Peyer's patch (tissue), 4 donors: ENCODE measurements at regions not wholly inside any gene's neighbourhood (a gene's known extent, or its start where the extent isn't known, plus 50 kb on each side); places are given as distances from the start of the nearest gene placed in this dataset.
"Not testable (repeated sequence)": the region's sequence is repeated elsewhere in the genome, so short reads cannot be mapped to it uniquely, and the experiment has no call there.

Source experiments
- POLR2A ChIP-seq, 2 donors: fragments of 450-650 bp; IDR thresholded peaks; one replicate each; pipeline ENCODE4 v1.5.1; 2017; ENCODE audit warnings: antibody characterized with exemption in 2 of 2, mild to moderate bottlenecking in 2 of 2, moderate library complexity in 2 of 2
- TF ChIP-seq, protein P1 (sequence below), 6 experiments: fragments of 450-650 bp in 4 of 6; fragments of 200-600 bp in 2 of 6; sonication (generic) in 1 of 6; IDR thresholded peaks; one replicate each; pipeline ENCODE4 v1.5.1; 2017 to 2019; ENCODE audit warnings: antibody characterized with exemption in 6 of 6, mild to moderate bottlenecking in 3 of 6, moderate library complexity in 1 of 6

DNA sequence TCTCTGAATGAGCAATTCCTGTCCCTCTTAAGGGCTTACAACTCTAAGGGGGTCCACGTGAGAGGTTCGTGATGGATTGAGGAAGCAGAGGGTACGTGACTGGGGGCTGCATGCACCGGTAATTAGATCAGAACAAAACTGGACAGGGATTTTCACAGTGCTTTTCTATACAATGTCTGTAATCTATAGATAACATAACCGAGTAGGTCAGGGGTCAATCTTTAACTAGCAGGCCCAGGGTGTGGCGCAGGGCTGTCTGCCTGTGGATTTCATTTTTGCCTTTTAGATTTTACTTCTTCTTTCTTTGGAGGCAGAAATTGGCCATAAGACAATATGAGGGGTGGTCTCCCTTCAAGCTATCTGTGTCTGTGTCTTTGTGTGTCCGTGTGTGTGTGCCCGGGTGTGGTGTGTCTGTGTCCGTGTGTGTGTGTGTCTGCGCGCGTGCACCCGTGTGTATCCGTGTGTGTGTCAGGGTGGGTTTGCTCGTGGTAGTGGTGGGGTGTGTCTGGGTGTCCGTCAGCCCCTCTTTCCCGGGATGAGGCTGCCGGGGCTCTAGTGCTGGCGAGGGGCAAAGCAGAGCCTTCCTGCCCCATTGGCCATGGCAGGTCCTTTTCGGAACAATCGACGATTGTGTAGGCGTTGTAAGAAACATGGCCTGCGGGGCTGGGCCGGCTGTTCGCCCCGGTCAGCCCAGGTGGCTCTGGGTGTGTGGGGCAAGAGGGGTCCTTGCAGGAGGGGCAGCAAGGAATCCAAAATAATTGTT lies 1382.0 kb upstream of the DEFB115 start:
- TF ChIP-seq POLR2A (IDR thresholded peaks at IDR 0.05) = not testable (repeated sequence)
- TF ChIP-seq, protein P1, sequence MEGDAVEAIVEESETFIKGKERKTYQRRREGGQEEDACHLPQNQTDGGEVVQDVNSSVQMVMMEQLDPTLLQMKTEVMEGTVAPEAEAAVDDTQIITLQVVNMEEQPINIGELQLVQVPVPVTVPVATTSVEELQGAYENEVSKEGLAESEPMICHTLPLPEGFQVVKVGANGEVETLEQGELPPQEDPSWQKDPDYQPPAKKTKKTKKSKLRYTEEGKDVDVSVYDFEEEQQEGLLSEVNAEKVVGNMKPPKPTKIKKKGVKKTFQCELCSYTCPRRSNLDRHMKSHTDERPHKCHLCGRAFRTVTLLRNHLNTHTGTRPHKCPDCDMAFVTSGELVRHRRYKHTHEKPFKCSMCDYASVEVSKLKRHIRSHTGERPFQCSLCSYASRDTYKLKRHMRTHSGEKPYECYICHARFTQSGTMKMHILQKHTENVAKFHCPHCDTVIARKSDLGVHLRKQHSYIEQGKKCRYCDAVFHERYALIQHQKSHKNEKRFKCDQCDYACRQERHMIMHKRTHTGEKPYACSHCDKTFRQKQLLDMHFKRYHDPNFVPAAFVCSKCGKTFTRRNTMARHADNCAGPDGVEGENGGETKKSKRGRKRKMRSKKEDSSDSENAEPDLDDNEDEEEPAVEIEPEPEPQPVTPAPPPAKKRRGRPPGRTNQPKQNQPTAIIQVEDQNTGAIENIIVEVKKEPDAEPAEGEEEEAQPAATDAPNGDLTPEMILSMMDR (IDR thresholded peaks at IDR 0.05) = not testable (repeated sequence)
